ENCODE measurements at regions not wholly inside any gene's neighbourhood (a gene's known extent, or its start where the extent isn't known, plus 50 kb on each side); places are given as distances from the start of the nearest gene placed in this dataset.

GRCh38 chr4:20624793-20625374 is 75.4 kb upstream of the PACRGL start:
- H3K36me3 Mint-ChIP-seq (ENCODE audit: low read depth), result peaks cover 6% of the 10 kb centered on the region; the same call in 1 of the 3 replicates
- no peak overlapping the region for H3K4me2 ChIP-seq
- peaks cover 26% of the 10 kb centered on the region for H3K4me1 ChIP-seq (ENCODE audit: insufficient read depth)
- no peaks in the 10 kb centered on the region for H3K27me3 ChIP-seq (ENCODE audit: insufficient read depth)
- H3K4me3 ChIP-seq, result no peak overlapping the region
- no peaks in the 10 kb centered on the region for H3K79me2 ChIP-seq (replicated peaks; ENCODE audit: insufficient read depth)
- no peaks in the 10 kb centered on the region; the same call in 1 of the 2 replicates for H3K9me2 ChIP-seq (ENCODE audit: insufficient read depth)
- no peaks in the 10 kb centered on the region for H3K27me3 Mint-ChIP-seq (ENCODE audit: insufficient read depth, low read depth, poor library complexity)
- H4K20me1 ChIP-seq (replicated peaks; ENCODE audit: insufficient read depth), result no peaks in the 10 kb centered on the region
- no peak overlapping the region for H3K4me3 Mint-ChIP-seq
- TF ChIP-seq ZNF114 (CRISPR knock-in tag; IDR thresholded peaks at IDR 0.05) (no peak), JUNB (IDR thresholded peaks at IDR 0.05; ENCODE audit: unreplicated experiment) (no peak), ZNF331 (CRISPR knock-in tag; IDR thresholded peaks at IDR 0.05; ENCODE audit: low read depth) (no peak), NANOG (IDR thresholded peaks at IDR 0.05; ENCODE audit: borderline replicate concordance) (no peak), EZH2phosphoT487 (IDR thresholded peaks at IDR 0.05; ENCODE audit: unreplicated experiment) (no peak), ETS1 (IDR thresholded peaks at IDR 0.05) (no peak)
- TF ChIP-seq, protein P1, sequence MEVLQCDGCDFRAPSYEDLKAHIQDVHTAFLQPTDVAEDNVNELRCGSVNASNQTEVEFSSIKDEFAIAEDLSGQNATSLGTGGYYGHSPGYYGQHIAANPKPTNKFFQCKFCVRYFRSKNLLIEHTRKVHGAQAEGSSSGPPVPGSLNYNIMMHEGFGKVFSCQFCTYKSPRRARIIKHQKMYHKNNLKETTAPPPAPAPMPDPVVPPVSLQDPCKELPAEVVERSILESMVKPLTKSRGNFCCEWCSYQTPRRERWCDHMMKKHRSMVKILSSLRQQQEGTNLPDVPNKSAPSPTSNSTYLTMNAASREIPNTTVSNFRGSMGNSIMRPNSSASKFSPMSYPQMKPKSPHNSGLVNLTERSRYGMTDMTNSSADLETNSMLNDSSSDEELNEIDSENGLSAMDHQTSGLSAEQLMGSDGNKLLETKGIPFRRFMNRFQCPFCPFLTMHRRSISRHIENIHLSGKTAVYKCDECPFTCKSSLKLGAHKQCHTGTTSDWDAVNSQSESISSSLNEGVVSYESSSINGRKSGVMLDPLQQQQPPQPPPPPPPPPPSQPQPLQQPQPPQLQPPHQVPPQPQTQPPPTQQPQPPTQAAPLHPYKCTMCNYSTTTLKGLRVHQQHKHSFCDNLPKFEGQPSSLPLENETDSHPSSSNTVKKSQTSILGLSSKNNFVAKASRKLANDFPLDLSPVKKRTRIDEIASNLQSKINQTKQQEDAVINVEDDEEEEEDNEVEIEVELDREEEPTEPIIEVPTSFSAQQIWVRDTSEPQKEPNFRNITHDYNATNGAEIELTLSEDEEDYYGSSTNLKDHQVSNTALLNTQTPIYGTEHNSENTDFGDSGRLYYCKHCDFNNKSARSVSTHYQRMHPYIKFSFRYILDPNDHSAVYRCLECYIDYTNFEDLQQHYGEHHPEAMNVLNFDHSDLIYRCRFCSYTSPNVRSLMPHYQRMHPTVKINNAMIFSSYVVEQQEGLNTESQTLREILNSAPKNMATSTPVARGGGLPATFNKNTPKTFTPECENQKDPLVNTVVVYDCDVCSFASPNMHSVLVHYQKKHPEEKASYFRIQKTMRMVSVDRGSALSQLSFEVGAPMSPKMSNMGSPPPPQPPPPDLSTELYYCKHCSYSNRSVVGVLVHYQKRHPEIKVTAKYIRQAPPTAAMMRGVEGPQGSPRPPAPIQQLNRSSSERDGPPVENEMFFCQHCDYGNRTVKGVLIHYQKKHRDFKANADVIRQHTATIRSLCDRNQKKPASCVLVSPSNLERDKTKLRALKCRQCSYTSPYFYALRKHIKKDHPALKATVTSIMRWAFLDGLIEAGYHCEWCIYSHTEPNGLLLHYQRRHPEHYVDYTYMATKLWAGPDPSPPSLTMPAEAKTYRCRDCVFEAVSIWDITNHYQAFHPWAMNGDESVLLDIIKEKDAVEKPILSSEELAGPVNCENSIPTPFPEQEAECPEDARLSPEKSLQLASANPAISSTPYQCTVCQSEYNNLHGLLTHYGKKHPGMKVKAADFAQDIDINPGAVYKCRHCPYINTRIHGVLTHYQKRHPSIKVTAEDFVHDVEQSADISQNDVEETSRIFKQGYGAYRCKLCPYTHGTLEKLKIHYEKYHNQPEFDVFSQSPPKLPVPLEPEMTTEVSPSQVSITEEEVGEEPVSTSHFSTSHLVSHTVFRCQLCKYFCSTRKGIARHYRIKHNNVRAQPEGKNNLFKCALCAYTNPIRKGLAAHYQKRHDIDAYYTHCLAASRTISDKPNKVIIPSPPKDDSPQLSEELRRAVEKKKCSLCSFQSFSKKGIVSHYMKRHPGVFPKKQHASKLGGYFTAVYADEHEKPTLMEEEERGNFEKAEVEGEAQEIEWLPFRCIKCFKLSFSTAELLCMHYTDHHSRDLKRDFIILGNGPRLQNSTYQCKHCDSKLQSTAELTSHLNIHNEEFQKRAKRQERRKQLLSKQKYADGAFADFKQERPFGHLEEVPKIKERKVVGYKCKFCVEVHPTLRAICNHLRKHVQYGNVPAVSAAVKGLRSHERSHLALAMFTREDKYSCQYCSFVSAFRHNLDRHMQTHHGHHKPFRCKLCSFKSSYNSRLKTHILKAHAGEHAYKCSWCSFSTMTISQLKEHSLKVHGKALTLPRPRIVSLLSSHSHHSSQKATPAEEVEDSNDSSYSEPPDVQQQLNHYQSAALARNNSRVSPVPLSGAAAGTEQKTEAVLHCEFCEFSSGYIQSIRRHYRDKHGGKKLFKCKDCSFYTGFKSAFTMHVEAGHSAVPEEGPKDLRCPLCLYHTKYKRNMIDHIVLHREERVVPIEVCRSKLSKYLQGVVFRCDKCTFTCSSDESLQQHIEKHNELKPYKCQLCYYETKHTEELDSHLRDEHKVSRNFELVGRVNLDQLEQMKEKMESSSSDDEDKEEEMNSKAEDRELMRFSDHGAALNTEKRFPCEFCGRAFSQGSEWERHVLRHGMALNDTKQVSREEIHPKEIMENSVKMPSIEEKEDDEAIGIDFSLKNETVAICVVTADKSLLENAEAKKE (CRISPR knock-in tag; IDR thresholded peaks at IDR 0.05), result no peak
- H3K9me3 Mint-ChIP-seq, result peaks cover 6% of the 10 kb centered on the region; the same call in 2 of the 3 replicates
- H2AFZ ChIP-seq, result no peak overlapping the region
- no peak overlapping the region for H3K27ac ChIP-seq (ENCODE audit: low read depth)
- H3F3A ChIP-seq (replicated peaks; ENCODE audit: low read depth), result no peaks in the 10 kb centered on the region
- H3K36me3 ChIP-seq (ENCODE audit: insufficient read depth), result no peaks in the 10 kb centered on the region
- DNase-seq (ENCODE audit: low spot score), result no peak
- H3K4me1 Mint-ChIP-seq, result peaks cover 8% of the 10 kb centered on the region
- H3K27ac Mint-ChIP-seq, result no peak overlapping the region
- ATAC-seq, result no peak

Measured in GM23338 (cell line).